ENCODE measurements at regions not wholly inside any gene's neighbourhood (a gene's known extent, or its start where the extent isn't known, plus 50 kb on each side); places are given as distances from the start of the nearest gene placed in this dataset.

- Mint-ChIP-seq H3K36me3 (ENCODE audit: low read depth) (no peaks in the 10 kb centered on the region), H3K4me3 (no peak overlapping the region), H3K27ac (no peak overlapping the region), H3K4me1 (peaks cover 39% of the 10 kb centered on the region), H3K27me3 (peaks cover 6% of the 10 kb centered on the region), H3K9me3 (no peaks in the 10 kb centered on the region)
- CTCF ChIA-PET, result no interaction called here
- POLR2A ChIA-PET, result no interaction called here
- no peak for DNase-seq
Measured at GRCh38 chr3:10555263-10555662, 49.9 kb upstream of the ATP2B2 start.

- Mint-ChIP-seq H3K4me3 (no peak overlapping the region), H3K27me3 (peaks cover 10% of the 10 kb centered on the region), H3K27ac (no peak overlapping the region), H3K9me3 (no peaks in the 10 kb centered on the region), H3K4me1 (peaks cover 31% of the 10 kb centered on the region), H3K36me3 (ENCODE audit: low read depth) (no peaks in the 10 kb centered on the region)
- CTCF ChIA-PET, result interaction anchor here (1.3 kb wide), 1 partner anchor 11 kb away, joined by 3 read pairs; no protein-coding TSS in a partner anchor
- POLR2A ChIA-PET, result no interaction called here
- DNase-seq, result no peak
Measured at GRCh38 chr3:10556312-10556711, 50.9 kb upstream of the ATP2B2 start.

- ChIA-PET POLR2A (no interaction called here), CTCF (interaction anchor here (0.6 to 1.1 kb wide), 4 partner anchors 9 to 1463 kb away, joined by 3 read pairs; no protein-coding TSS in a partner anchor)
- H3K4me3 Mint-ChIP-seq, result no peak overlapping the region
- H3K4me1 Mint-ChIP-seq, result peaks cover 21% of the 10 kb centered on the region
- no peak overlapping the region for H3K27ac Mint-ChIP-seq
- DNase-seq, result no peak
- no peaks in the 10 kb centered on the region for H3K36me3 Mint-ChIP-seq (ENCODE audit: low read depth)
- H3K27me3 Mint-ChIP-seq, result peaks cover 18% of the 10 kb centered on the region
- H3K9me3 Mint-ChIP-seq, result no peaks in the 10 kb centered on the region
Measured at GRCh38 chr3:10557250-10557649, 51.9 kb upstream of the ATP2B2 start.

GRCh38 chr3:10557781-10558373, 52.5 kb upstream of the ATP2B2 start:
- no peaks in the 10 kb centered on the region for H3K36me3 Mint-ChIP-seq (ENCODE audit: low read depth)
- DNase-seq, result no peak

GRCh38 chr3:10558736-10559135, 53.4 kb upstream of the ATP2B2 start:
- no peak overlapping the region for H3K27ac Mint-ChIP-seq

More at GRCh38 chr3:10557781-10558373, 52.5 kb upstream of the ATP2B2 start:
- no peak overlapping the region for H3K4me3 Mint-ChIP-seq
- ChIA-PET CTCF (interaction anchor here (0.8 to 1.1 kb wide), 4 partner anchors 10 to 54 kb away, joined by 3 read pairs; no protein-coding TSS in a partner anchor), POLR2A (no interaction called here)
- H3K4me1 Mint-ChIP-seq, result peaks cover 15% of the 10 kb centered on the region
- no peak overlapping the region for H3K27ac Mint-ChIP-seq
- H3K9me3 Mint-ChIP-seq, result no peaks in the 10 kb centered on the region
- peaks cover 18% of the 10 kb centered on the region for H3K27me3 Mint-ChIP-seq

GRCh38 chr3:10560060-10560861, 54.9 kb upstream of the ATP2B2 start:
- no peak for DNase-seq
- H3K9me3 Mint-ChIP-seq, result no peaks in the 10 kb centered on the region
- peaks cover 9% of the 10 kb centered on the region for H3K4me1 Mint-ChIP-seq
- CTCF ChIA-PET, result interaction anchor here (1.1 kb wide), 1 partner anchor 111 kb away, joined by 3 read pairs; no protein-coding TSS in a partner anchor
- H3K27ac Mint-ChIP-seq, result no peak overlapping the region
- POLR2A ChIA-PET, result no interaction called here
- H3K36me3 Mint-ChIP-seq (ENCODE audit: low read depth), result no peaks in the 10 kb centered on the region
- H3K4me3 Mint-ChIP-seq, result no peak overlapping the region
- H3K27me3 Mint-ChIP-seq, result peaks cover 18% of the 10 kb centered on the region

More at GRCh38 chr3:10558736-10559135, 53.4 kb upstream of the ATP2B2 start:
- Mint-ChIP-seq H3K27me3 (peaks cover 18% of the 10 kb centered on the region), H3K4me3 (no peak overlapping the region), H3K9me3 (no peaks in the 10 kb centered on the region), H3K4me1 (peaks cover 9% of the 10 kb centered on the region), H3K36me3 (ENCODE audit: low read depth) (no peaks in the 10 kb centered on the region)
- POLR2A ChIA-PET, result no interaction called here
- no peak for DNase-seq
- CTCF ChIA-PET, result interaction anchor here (1.1 kb wide), 1 partner anchor 45 kb away, joined by 3 read pairs; no protein-coding TSS in a partner anchor

GRCh38 chr3:10561162-10561945, 56.0 kb upstream of the ATP2B2 start:
- CTCF ChIA-PET, result interaction anchor here (1.1 to 1.3 kb wide), 2 partner anchors 9 to 110 kb away, joined by 3 to 5 read pairs; no protein-coding TSS in a partner anchor
- Mint-ChIP-seq H3K27me3 (peaks cover 26% of the 10 kb centered on the region), H3K9me3 (no peaks in the 10 kb centered on the region), H3K27ac (no peak overlapping the region), H3K4me3 (no peak overlapping the region), H3K36me3 (ENCODE audit: low read depth) (no peaks in the 10 kb centered on the region), H3K4me1 (peaks cover 9% of the 10 kb centered on the region)
- no peak for DNase-seq
- POLR2A ChIA-PET, result no interaction called here

- POLR2A ChIA-PET, result no interaction called here
- H3K9me3 Mint-ChIP-seq, result no peaks in the 10 kb centered on the region
- H3K27me3 Mint-ChIP-seq, result peaks cover 26% of the 10 kb centered on the region
- H3K4me3 Mint-ChIP-seq, result no peak overlapping the region
- H3K4me1 Mint-ChIP-seq, result peaks cover 7% of the 10 kb centered on the region
- CTCF ChIA-PET, result interaction anchor here (1.3 kb wide), 1 partner anchor 9 kb away, joined by 5 read pairs; no protein-coding TSS in a partner anchor
- no peak overlapping the region for H3K27ac Mint-ChIP-seq
- no peak for DNase-seq
- H3K36me3 Mint-ChIP-seq (ENCODE audit: low read depth), result no peaks in the 10 kb centered on the region
Measured at GRCh38 chr3:10561946-10562560, 56.7 kb upstream of the ATP2B2 start.

- Mint-ChIP-seq H3K36me3 (ENCODE audit: low read depth) (no peaks in the 10 kb centered on the region), H3K4me3 (no peak overlapping the region), H3K27ac (no peak overlapping the region), H3K27me3 (peaks cover 26% of the 10 kb centered on the region), H3K4me1 (no peaks in the 10 kb centered on the region), H3K9me3 (no peaks in the 10 kb centered on the region)
- no peak for DNase-seq
- ChIA-PET POLR2A (no interaction called here), CTCF (no interaction called here)
Measured at GRCh38 chr3:10563396-10563795, 58.0 kb upstream of the ATP2B2 start.

- Mint-ChIP-seq H3K27ac (no peak overlapping the region), H3K36me3 (ENCODE audit: low read depth) (no peaks in the 10 kb centered on the region), H3K4me1 (no peaks in the 10 kb centered on the region), H3K9me3 (no peaks in the 10 kb centered on the region), H3K4me3 (no peak overlapping the region), H3K27me3 (peaks cover 15% of the 10 kb centered on the region)
- DNase-seq, result no peak
- ChIA-PET CTCF (interaction anchor here (0.8 to 1.5 kb wide), 2 partner anchors 8 to 13 kb away, joined by 3 read pairs; no protein-coding TSS in a partner anchor), POLR2A (no interaction called here)
Measured at GRCh38 chr3:10565814-10566213, 60.4 kb upstream of the ATP2B2 start.

- POLR2A ChIA-PET, result no interaction called here
- Mint-ChIP-seq H3K4me1 (no peaks in the 10 kb centered on the region), H3K4me3 (no peak overlapping the region), H3K9me3 (no peaks in the 10 kb centered on the region), H3K36me3 (ENCODE audit: low read depth) (no peaks in the 10 kb centered on the region), H3K27ac (no peak overlapping the region), H3K27me3 (peaks cover 15% of the 10 kb centered on the region)
- no peak for DNase-seq
- CTCF ChIA-PET, result no interaction called here
Measured at GRCh38 chr3:10566451-10566850, 61.1 kb upstream of the ATP2B2 start.

GRCh38 chr3:10568549-10568948, 63.2 kb upstream of the ATP2B2 start:
- DNase-seq, result no peak
- CTCF ChIA-PET, result interaction anchor here (0.6 to 1.2 kb wide), 2 partner anchors 11 to 1077 kb away, joined by 3 to 4 read pairs; no protein-coding TSS in a partner anchor
- no peaks in the 10 kb centered on the region for H3K36me3 Mint-ChIP-seq (ENCODE audit: low read depth)
- no peak overlapping the region for H3K4me3 Mint-ChIP-seq
- H3K27me3 Mint-ChIP-seq, result peaks cover 13% of the 10 kb centered on the region
- POLR2A ChIA-PET, result no interaction called here
- no peaks in the 10 kb centered on the region for H3K4me1 Mint-ChIP-seq
- H3K9me3 Mint-ChIP-seq, result no peaks in the 10 kb centered on the region
- H3K27ac Mint-ChIP-seq, result no peak overlapping the region

Measured in activated CD4-positive, alpha-beta T cell treated with anti-CD3 and anti-CD28 coated beads, Interleukin-2, amount 10 ng/mL, durations not matched to agents 7 days and 5 days (primary cell).